GM11168 (cell line): ENCODE measurements at regions not wholly inside any gene's neighbourhood (a gene's known extent, or its start where the extent isn't known, plus 50 kb on each side); places are given as distances from the start of the nearest gene placed in this dataset.
"Not testable (repeated sequence)": the region's sequence is repeated elsewhere in the genome, so short reads cannot be mapped to it uniquely, and the experiment has no call there.

Experiments
- in situ Hi-C: fragments of 300-500 bp; cut with MboI; formaldehyde crosslinking; loops from one replicate; pipeline ENCODE4 v1.12.0; 2022; ENCODE audit warnings: low sequenced_read_pairs; ENCODE audit not compliant: unreplicated experiment

DNA sequence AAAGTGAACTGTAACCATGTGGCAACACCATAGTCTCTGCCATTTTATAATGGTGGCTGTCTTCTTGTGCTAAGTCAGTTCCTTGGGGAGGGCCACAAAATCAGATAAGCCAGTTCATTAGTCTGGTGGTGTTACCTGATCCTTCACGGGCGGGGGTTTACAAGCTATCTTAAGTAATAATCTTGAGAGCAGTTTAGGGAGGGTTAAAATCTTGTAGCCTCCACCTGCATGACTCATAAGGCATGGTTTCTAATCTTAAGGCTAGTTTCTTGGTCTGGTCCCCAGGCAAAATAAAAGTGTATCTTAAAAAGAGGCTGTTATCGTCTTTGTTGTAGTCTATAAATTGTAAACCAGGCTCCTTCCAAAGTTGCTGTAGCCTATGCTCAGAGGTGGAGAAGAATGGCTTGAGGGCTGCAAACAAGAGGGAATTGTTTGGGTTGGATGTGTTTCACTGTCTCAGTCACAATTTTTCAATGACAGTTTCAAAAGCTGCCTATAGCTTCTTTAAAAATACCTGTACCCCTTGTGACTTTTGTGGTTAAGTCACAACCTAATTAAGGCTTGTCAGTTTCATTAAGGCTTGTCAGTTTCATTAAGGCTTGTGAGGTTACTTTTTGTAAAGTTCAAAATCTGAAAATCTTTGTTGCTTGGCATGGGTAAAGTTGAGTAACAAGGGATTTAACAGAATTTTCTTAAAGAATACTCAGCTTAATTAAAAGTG is 135.7 kb downstream of the RPS4Y2 start:
- in situ Hi-C loops: no loop called here

DNA sequence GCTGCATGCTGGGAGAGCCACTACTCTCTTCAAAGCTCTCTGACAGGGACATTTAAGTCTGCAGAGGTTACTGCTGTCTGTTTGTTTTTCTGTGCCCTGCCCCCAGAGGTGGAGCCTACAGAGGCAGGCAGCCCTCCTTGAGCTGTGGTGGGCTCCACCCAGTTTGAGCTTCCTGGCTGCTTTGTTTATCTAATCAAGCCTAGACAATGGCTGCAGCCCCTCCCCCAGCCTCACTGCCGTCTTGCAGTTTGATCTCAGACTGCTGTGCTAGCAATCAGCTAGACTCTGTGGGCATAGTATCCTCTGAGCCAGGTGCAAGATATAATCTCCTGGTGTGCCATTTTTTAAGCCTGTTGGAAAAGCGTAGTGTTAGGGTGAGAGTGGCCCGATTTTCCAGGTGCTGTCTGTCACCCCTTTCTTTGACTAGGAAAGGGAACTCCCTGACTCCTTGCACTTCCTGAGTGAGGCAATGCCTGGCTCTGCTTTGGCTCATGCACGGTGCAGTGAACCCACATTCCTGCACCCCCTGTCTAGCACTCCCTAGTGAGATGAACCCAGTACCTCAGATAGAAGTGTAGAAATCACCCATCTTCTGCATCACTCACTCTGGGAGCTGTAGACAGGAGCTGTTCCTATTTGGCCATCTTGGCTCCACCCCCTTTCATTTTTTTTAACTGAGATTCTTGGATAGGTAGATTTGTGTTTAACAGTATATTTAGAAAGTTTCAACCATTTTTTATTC is 169.6 kb downstream of the RPS4Y2 start:
- in situ Hi-C loops: not testable (repeated sequence)

DNA sequence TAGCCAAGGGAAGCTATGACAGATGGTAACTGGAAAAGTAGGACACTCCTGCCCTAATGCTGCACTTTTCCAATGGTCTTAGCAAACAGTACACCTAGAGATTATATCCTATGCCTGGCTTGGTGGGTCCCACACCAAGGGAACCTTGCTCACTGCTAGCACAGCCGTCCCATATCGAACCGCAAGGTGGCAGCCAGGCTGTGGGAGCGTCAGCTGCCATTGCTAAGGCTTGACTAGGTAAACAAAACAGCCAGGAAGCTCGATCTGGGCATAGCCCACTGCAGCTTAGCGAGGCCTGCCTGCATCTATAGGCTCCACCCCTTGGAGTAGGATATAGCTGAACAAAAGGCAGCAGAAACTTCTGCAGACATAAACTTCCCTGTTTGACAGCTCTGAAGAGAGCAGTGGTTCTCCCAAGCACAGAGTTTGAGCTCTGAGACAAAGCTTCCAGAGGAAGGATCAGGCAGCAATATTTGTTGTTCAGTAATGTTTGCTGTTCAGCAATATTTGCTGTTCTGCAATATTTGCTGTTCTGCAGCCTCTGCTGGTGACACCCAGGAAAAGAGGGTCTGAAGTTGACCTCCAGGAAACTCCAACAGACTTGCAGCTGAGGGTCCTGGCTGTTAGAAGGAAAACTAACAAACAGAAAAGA is 173.9 kb downstream of the RPS4Y2 start:
- in situ Hi-C loops: no loop called here

DNA sequence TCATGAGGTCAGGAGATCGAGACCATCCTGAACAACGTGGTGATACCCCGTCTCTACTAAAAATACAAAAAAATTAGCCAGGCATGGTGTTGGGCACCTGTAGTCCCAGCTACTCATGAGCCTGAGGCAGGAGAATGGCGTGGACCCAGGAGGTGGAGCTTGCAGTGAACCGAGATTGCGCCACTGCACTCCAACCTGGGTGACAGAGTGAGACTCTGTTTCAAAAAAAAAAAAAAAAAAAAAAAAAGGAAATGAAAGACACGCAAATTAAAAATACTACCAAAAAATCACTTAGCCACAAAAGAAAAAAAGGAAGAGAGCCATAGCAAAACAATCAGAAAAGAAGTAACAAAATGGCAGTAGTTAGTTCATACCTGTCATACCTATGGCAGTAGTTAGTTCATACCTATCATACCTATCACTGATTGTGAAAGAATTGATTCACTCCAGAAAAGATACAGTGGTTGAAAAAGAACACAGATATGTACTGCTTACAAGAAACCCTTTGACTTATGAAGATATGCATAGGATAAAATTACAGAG is 180.9 kb downstream of the RPS4Y2 start:
- in situ Hi-C loops: not testable (repeated sequence)

DNA sequence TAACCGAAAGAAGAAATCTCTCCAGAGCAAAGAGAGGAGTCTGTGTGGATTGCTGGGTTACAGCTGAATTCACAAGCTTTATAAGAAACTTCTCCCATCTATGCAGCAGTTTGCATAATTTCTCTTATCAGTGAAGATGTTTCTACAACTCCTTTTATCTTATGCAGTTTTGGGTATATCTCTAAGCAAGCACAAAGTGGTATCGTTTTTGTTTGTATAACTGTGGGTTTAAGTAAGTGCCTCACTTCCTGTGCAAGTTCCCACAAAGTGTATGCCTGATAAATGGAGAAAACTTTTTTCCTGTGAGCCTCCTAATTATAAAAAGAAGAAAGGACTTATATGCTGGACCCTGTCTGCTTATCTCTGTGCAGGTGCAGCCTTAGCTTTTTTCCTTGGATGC is 205.6 kb downstream of the RPS4Y2 start:
- in situ Hi-C loops: no loop called here

DNA sequence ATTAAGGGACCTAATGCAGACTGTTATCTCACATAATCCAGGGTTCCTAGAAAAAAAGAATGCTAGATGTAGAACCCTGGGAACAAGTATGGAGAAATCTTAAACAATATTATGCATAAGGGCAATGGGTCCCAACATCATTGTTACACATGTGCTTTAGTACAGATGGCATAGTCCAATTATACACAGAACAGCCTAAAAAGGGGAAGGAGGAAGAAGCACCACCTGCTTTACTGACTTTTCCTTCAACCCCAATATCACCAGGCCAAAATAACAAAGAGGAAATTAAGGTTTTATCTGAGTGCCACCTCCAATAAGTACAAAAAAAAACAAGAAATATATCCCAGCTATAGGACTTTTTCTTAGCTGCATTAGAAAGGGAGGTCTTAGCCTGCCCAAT is 211.9 kb downstream of the RPS4Y2 start:
- in situ Hi-C loops: no loop called here

DNA sequence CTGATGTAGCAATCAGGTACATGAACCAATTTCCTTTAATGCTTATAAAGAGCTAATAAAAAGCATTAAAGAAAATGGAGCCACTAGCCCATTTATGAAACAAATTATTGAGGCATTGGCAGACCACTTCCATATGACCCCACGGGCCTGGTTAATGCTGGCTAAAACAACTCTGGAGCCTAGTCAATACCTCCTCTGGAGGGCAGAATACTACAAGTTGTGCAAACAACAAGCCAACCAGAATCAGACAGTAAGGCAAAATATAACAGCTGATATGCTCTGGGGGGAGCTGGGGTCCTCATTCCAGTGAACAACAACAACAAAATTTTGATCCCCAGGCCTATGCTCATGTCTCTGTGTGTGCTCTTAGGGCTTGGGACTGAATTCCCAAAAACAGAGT is 212.3 kb downstream of the RPS4Y2 start:
- in situ Hi-C loops: no loop called here

DNA sequence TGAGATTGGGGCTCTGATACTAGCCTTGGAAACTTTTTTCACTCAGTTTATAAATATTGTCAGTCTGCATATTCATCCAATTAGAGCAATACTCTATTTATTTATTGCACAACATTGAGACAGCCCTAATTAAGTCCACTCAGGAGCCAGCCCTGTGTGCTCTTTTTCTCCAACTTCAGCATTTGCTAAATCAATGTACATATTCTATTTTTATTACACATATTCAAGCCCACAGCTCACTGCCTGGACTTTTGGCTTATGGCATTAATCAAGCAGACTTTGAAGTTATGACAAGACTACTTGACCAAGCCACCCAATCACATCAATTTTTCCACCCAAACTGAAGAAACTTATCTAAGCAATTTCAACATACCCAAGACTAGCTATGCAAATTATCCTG is 215.5 kb downstream of the RPS4Y2 start:
- in situ Hi-C loops: no loop called here

DNA sequence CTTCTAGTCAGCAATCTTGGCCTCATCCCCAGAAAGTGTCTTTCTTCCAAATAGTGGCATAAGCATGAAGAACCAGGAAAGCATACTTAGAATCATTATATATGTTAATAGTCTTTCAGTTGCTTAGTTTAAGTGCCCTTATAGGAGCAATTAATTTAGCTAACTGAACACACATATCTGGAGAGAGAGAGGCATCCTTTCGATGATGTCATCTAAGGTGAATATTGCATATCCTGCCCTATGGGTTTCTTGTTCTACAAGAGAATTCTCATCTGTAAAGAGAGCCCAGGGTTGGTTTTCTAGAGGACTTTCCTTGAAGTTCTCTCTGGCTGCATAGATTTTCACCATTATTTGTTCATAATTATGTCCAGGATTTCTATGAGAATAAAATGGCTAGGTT is 230.1 kb downstream of the RPS4Y2 start:
- in situ Hi-C loops: loop anchor here (25.0 kb wide), 1 partner anchor 276 kb away; no protein-coding TSS in a partner anchor

DNA sequence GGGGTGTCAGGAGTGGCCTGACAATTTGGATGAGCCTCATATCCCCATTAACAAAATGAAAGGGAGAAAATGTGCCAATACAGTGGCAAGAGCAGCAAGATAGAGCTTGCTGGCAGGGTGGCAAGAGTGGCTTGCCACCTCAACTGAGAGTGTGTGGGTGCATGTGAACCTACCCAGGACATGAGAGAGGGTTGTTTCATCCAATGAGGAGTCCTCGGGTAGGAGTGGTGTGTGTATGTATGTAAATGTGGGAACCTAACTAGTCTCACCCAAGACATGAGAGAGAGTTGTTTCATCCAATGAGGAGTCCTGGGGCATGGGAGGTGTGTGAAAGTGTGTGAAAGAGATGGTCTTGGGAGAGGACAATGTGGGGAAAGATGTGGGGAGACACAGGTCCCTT is 234.2 kb downstream of the RPS4Y2 start:
- in situ Hi-C loops: loop anchor here (25.0 kb wide), 1 partner anchor 272 kb away; no protein-coding TSS in a partner anchor

DNA sequence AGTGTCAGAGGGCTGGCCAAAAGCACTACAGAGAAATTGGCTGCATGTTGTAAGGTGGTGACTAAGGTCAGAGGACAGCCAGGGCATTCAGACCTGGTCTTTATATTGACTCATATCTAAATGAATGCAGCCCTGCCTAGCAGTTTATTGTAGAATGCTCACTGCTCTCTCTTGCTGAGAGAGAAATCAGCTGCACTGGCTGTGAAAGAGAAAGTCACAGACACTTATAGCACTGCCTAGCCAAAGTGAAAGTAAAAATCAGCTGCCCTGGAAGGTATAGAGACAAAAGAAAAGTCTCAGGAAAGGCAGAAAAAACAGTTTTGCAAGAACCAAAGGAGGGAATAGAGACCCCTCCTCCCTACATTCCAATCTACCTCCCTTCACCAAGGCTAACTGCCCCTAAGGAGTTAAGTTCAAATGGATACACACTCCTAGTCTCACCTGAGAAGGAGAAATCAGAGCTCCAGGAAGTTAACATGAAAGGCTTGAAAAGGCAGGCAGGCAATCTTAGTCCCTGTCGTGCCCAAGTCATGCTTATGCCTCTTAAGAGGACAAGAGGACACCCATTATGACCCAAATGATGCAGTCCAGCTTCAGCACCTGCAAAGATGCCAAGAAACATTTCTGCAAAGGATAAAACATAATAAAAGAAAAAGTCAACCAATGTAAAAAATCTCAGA is 235.1 kb downstream of the RPS4Y2 start:
- in situ Hi-C loops: loop anchor here (25.0 kb wide), 1 partner anchor 271 kb away; no protein-coding TSS in a partner anchor

DNA sequence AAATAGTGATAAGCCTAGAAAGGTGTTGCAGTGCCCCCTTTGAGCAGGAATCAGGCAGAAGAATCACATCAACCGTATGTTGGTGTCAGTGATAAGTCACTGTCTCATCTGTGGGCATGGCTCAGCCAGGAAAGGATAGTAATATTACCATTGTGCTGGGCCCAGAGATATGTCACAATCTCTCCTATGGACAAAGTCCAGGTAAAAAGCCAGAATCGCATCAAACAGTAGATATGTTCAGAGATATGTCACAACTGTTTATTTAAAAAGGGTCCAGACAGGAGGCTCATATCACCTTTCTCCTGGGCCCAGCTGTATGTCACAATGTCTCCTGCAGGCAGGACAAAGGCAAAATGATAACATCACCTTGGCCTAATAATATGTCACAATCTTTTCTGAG is 241.4 kb downstream of the RPS4Y2 start:
- in situ Hi-C loops: loop anchor here (25.0 kb wide), 1 partner anchor 265 kb away; no protein-coding TSS in a partner anchor

DNA sequence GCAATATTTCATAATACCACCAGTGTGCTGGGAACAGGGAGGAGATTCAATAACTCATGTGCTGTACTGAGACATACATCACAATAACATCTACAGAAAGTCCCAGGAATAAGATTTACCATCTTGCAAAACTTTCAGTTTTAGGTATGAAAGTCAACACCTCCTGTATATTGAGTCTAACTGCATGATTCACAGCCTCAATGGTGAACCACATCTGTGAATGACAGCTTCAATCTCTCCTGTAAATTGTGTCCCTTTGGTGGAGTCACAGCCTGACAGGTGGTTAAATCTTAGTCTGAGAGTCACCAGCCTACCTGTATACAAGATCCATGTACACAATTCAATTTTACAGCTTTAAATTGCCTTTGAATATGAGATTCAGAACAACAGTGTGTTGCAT is 242.1 kb downstream of the RPS4Y2 start:
- in situ Hi-C loops: loop anchor here (25.0 kb wide), 1 partner anchor 264 kb away; no protein-coding TSS in a partner anchor

DNA sequence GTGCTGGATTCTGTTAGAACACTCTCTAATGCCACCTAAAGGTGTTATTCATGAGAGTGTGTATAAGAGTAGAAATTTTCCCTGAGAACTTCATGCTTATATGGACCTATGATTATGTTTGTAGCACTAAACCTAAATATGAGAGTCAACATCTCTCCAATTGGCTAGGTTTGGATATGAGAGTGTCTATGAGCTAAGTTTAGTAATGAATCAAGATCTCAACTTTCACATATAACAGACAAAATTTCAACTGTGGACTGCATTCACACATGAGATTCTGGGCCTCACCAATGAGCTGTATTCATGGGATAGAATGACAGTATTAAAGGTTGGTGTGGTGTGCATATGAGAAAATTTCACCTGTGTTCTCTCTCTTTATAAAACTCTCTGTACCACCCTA is 242.6 kb downstream of the RPS4Y2 start:
- in situ Hi-C loops: loop anchor here (25.0 kb wide), 1 partner anchor 264 kb away; no protein-coding TSS in a partner anchor

DNA sequence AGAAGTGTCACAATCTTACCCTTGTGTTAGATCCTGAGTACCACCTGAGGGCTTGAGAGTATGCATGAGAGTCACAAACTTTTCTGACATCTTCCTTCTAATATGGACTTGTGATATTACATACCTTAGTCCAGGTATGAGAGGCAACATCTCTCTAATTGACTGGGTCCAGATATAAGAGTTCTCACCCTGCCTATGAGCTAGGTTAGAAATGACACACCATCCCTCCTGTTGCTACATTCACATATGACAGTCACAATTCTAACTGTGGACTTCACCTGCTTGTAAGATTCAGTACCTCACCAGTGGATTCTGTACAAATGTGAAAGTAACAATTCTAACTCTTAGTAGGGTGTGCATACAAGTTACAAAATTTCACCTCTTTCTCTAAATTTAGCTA is 245.2 kb downstream of the RPS4Y2 start:
- in situ Hi-C loops: no loop called here

DNA sequence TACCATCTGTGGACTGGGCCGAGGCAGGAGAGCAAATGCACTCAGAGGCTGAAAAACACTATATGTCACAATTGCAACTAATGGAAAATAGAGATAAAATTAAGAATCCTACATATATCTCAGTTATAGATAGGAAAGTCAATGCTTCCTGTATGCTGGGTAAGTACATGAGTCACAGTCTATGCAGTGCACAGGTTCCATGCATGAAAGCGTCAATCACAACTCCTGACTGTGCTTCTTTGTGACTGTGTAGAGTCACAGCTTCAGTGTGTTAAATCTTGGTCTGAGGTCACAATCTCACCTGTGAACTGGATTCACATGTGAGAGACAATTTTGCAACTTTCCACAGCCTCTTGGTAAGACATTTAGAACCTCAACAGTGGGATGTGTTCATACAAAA is 247.2 kb downstream of the RPS4Y2 start:
- in situ Hi-C loops: no loop called here

DNA sequence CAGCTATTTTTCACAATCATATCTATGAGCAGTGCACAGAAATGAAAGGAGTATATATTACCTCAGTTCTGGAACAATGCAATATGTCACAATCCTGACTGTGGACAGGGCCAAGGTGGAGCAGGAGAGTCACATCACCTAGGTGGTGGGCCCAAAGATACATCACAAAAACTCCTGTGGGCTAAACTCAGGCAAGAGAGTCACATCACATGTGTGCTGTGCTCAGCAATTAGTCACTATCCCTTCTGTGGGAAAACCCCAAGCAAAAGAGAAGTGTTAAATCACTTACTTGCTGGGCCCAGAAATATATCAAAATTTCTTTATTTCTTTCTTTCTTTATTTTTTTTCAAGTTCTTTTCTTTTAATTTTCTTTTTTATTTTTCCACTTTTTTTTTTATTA is 249.6 kb downstream of the RPS4Y2 start:
- in situ Hi-C loops: no loop called here

DNA sequence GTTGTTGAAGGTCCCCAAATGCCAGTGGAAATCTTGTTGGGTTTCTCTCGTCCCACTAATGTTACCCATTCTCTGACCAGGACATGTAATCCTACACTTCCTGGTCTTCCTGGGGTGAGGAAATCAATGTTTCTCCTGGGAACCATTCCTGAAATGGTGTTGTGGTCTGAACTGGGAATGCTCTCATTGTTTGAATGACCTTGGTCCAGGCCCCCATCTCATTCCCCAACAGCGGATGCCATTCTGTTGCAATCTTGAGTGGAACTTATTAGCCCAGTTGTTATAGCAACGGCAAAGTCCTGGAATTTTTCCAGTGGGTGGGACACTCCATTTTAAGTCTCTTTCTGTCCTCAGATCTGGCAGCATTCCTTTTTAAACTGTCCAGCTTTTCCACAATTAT is 265.9 kb downstream of the RPS4Y2 start:
- in situ Hi-C loops: no loop called here

DNA sequence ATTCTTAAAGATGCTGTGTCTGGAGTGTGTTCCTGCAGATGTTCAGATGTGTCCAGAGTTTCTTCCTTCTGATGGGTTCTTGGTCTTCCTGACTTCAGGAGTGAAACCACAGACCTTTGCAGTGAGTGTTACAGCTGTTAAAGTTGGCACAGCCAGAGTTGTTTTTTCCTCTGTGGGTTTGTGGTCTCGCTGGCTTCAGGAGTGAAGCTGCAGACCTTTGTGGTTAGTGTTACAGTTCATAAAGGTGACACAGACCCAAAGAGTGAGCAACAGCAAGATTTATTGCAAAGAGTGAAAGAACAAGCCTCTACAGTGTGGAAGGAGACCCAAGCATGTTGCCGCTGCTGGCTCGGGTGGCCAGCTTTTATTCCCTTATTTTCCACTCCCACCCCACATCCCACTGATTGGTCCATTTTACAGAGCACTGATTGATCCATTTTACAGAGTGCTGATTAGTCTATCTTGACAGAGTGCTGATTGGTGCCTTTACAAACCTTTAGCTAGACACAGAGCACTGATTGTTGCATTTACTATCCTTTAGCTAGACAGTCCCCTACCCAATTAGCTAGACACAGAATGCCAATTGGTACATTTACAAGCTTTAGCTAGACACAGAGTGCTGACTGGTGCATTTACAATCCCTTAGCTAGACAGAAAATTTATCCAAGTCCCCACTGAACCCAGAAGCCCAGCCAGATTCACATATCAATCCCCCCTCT is 266.6 kb downstream of the RPS4Y2 start:
- in situ Hi-C loops: no loop called here

DNA sequence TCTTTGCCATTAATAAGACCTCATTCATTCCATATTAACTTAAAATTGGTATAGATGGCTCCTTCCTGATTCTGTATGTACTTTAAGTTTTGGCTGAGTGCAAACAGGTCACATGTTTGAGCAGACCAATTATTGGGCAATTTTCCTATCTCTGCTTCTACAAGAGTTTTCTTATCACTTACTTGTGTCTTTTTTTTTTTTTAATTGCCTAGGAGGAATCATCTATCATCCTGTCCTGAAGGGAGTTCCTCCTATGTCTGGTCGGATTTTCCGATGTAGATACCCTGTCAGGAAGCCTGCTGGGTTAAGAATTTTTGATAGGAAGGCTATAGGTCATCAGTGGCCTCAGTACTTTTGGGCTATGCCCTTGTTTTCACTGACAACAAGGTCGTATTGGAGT is 268.0 kb downstream of the RPS4Y2 start:
- in situ Hi-C loops: no loop called here
